Hepatocyte (in vitro differentiated cells): ENCODE measurements at regions not wholly inside any gene's neighbourhood (a gene's known extent, or its start where the extent isn't known, plus 50 kb on each side); places are given as distances from the start of the nearest gene placed in this dataset.

Experiments used
- DNase-seq: peaks from one replicate; pipeline ENCODE4 v3.0.0-alpha.2; 2016; ENCODE audit warnings: low spot score
- H2AFZ ChIP-seq: fragments of 200-600 bp; sonication (generic); 2 replicates; pipeline ENCODE4 v1.6.0; 2016; ENCODE audit warnings: antibody characterized with exemption, mild to moderate bottlenecking
- H3K27ac ChIP-seq: fragments of 200-600 bp; sonication (generic); 2 replicates; pipeline ENCODE4 v1.5.1; 2016; ENCODE audit warnings: mild to moderate bottlenecking
- H3K27me3 ChIP-seq: fragments of 200-600 bp; sonication (generic); 2 replicates; pipeline ENCODE4 v1.6.1; 2016
- H3K36me3 ChIP-seq: fragments of 200-600 bp; sonication (generic); replicated peaks from 2 replicates; pipeline ENCODE4 v1.5.1; 2016; ENCODE audit warnings: low read depth; ENCODE audit not compliant: insufficient read depth
- H3K4me1 ChIP-seq: fragments of 200-600 bp; sonication (generic); 2 replicates; pipeline ENCODE4 v1.5.1; 2016; ENCODE audit warnings: mild to moderate bottlenecking, moderate library complexity; ENCODE audit not compliant: insufficient read depth
- H3K4me2 ChIP-seq: fragments of 200-600 bp; sonication (generic); 2 replicates; pipeline ENCODE4 v1.6.0; 2016
- H3K4me3 ChIP-seq: fragments of 200-600 bp; sonication (generic); 2 replicates; pipeline ENCODE4 v1.5.1; 2016; ENCODE audit warnings: mild to moderate bottlenecking
- H3K79me2 ChIP-seq: fragments of 200-600 bp; sonication (generic); 2 replicates; pipeline ENCODE4 v1.6.0; 2017; ENCODE audit warnings: mild to moderate bottlenecking
- H3K9me2 ChIP-seq: fragments of 200-600 bp; sonication (generic); replicated peaks from 2 replicates; pipeline ENCODE4 v1.6.0; 2017; ENCODE audit warnings: mild to moderate bottlenecking; ENCODE audit not compliant: insufficient read depth
- H3K9me3 ChIP-seq: fragments of 200-600 bp; sonication (generic); 2 replicates; pipeline ENCODE4 v1.5.1; 2016; ENCODE audit warnings: low read depth, mild to moderate bottlenecking
- H4K20me1 ChIP-seq: fragments of 200-600 bp; sonication (generic); 2 replicates; pipeline ENCODE4 v1.6.0; 2016; ENCODE audit warnings: mild to moderate bottlenecking; ENCODE audit not compliant: insufficient read depth, poor library complexity, severe bottlenecking
- CTCF ChIP-seq: fragments of 200-600 bp; sonication (generic); IDR thresholded peaks from 2 replicates; pipeline ENCODE4 v1.5.1; 2016; ENCODE audit warnings: antibody characterized with exemption, mild to moderate bottlenecking; ENCODE audit not compliant: poor library complexity
- EZH2 ChIP-seq: fragments of 200-600 bp; sonication (generic); IDR thresholded peaks from 2 replicates; pipeline ENCODE4 v1.6.1; 2016; ENCODE audit warnings: antibody characterized with exemption, mild to moderate bottlenecking, borderline replicate concordance
- EZH2phosphoT487 ChIP-seq: fragments of 200-600 bp; sonication (generic); IDR thresholded peaks from one replicate; pipeline ENCODE4 v1.6.1; 2018; ENCODE audit warnings: antibody characterized with exemption, mild to moderate bottlenecking, low read depth, moderate library complexity; ENCODE audit not compliant: unreplicated experiment, severe bottlenecking
- WGBS: methylation state at CpG from one replicate; pipeline ENCODE4 v1.1.6; 2016; ENCODE audit warnings: low lambda C conversion rate; ENCODE audit errors: missing lambda C conversion rate; 5-methylcytosine and 5-hydroxymethylcytosine counted together

- H3K27ac ChIP-seq = no peak overlapping the region
- no peaks in the 10 kb centered on the region for H4K20me1 ChIP-seq
- no peaks in the 10 kb centered on the region for H3K9me3 ChIP-seq
- H3K4me3 ChIP-seq = no peak overlapping the region
- no peak overlapping the region for H2AFZ ChIP-seq
- no peak for TF ChIP-seq EZH2
- TF ChIP-seq CTCF = no peak
- no peak for TF ChIP-seq EZH2phosphoT487
- DNase-seq = no peak
- H3K36me3 ChIP-seq = no peaks in the 10 kb centered on the region
- H3K9me2 ChIP-seq = no peaks in the 10 kb centered on the region
- H3K79me2 ChIP-seq = no peaks in the 10 kb centered on the region
- H3K4me1 ChIP-seq = no peaks in the 10 kb centered on the region
- 90% methylated on average over 5 of the region's 5 CpGs for WGBS
- no peaks in the 10 kb centered on the region for H3K27me3 ChIP-seq
- no peak overlapping the region for H3K4me2 ChIP-seq
These were observed 399.2 kb upstream of the KIF2A start for GRCh38 chr5:61906820-61907219.

- no peak for DNase-seq
- TF ChIP-seq EZH2 = no peak
- no peak for TF ChIP-seq CTCF
- TF ChIP-seq EZH2phosphoT487 = no peak
- no peak overlapping the region for H3K4me2 ChIP-seq
These were observed 398.0 kb upstream of the KIF2A start for GRCh38 chr5:61907995-61908394.

GRCh38 chr5:61910771-61911170 is 395.2 kb upstream of the KIF2A start:
- Histone ChIP-seq H3K79me2 (no peaks in the 10 kb centered on the region), H3K4me3 (no peak overlapping the region), H3K9me3 (no peaks in the 10 kb centered on the region), H3K27me3 (no peaks in the 10 kb centered on the region), H3K27ac (no peak overlapping the region), H3K9me2 (no peaks in the 10 kb centered on the region), H3K36me3 (no peaks in the 10 kb centered on the region), H3K4me2 (no peak overlapping the region), H4K20me1 (no peaks in the 10 kb centered on the region), H2AFZ (no peak overlapping the region), H3K4me1 (no peaks in the 10 kb centered on the region)
- DNase-seq = no peak
- TF ChIP-seq EZH2phosphoT487 (no peak), CTCF (no peak), EZH2 (no peak)
- 94% methylated on average over 2 of the region's 2 CpGs for WGBS

More at GRCh38 chr5:61907995-61908394, 398.0 kb upstream of the KIF2A start:
- H2AFZ ChIP-seq = no peak overlapping the region
- WGBS = 79% methylated on average over 4 of the region's 4 CpGs
- H3K9me3 ChIP-seq = no peaks in the 10 kb centered on the region
- H3K27ac ChIP-seq = no peak overlapping the region
- no peaks in the 10 kb centered on the region for H4K20me1 ChIP-seq
- no peaks in the 10 kb centered on the region for H3K79me2 ChIP-seq
- no peaks in the 10 kb centered on the region for H3K4me1 ChIP-seq
- no peaks in the 10 kb centered on the region for H3K9me2 ChIP-seq
- H3K27me3 ChIP-seq = no peaks in the 10 kb centered on the region
- no peaks in the 10 kb centered on the region for H3K36me3 ChIP-seq
- no peak overlapping the region for H3K4me3 ChIP-seq

GRCh38 chr5:61912559-61912958 is 393.4 kb upstream of the KIF2A start:
- no peak overlapping the region for H2AFZ ChIP-seq
- H3K9me3 ChIP-seq = no peaks in the 10 kb centered on the region
- no peaks in the 10 kb centered on the region for H3K27me3 ChIP-seq
- H3K36me3 ChIP-seq = no peaks in the 10 kb centered on the region
- no peaks in the 10 kb centered on the region for H4K20me1 ChIP-seq
- DNase-seq = no peak
- H3K4me1 ChIP-seq = no peaks in the 10 kb centered on the region
- H3K4me2 ChIP-seq = no peak overlapping the region
- no peaks in the 10 kb centered on the region for H3K79me2 ChIP-seq
- H3K4me3 ChIP-seq = no peak overlapping the region
- WGBS = 92% methylated on average over 6 of the region's 6 CpGs
- H3K27ac ChIP-seq = no peak overlapping the region
- no peak for TF ChIP-seq EZH2
- no peaks in the 10 kb centered on the region for H3K9me2 ChIP-seq
